Mammary epithelial cell (primary cell): ENCODE measurements at regions not wholly inside any gene's neighbourhood (a gene's known extent, or its start where the extent isn't known, plus 50 kb on each side); places are given as distances from the start of the nearest gene placed in this dataset.

Source experiments
- CTCF ChIP-seq, 2 donors: IDR thresholded peaks in 1 of 2; conservative IDR thresholded peaks in 1 of 2; 2 replicates each; pipeline ENCODE4 v1.5.1; 2011 to 2012; ENCODE audit warnings: inconsistent platforms in 2 of 2, low read length in 2 of 2, mild to moderate bottlenecking in 2 of 2, control low read depth in 1 of 2, low read depth in 1 of 2; ENCODE audit not compliant: insufficient read depth in 1 of 2; ENCODE audit errors: extremely low read depth in 1 of 2
- EZH2 ChIP-seq: IDR thresholded peaks from 2 replicates; pipeline ENCODE4 v1.6.1; 2012; ENCODE audit warnings: low read length, inconsistent platforms, borderline replicate concordance

- TF ChIP-seq EZH2 (no peak), CTCF (conservative IDR thresholded peaks at IDR 0.05 in 1 of 2, IDR thresholded peaks at IDR 0.05 in 1 of 2; ENCODE audit: extremely low read depth in 1 of 2, insufficient read depth in 1 of 2, low read depth in 1 of 2, low read length in 2 of 2) (no peak)
Observed at GRCh38 chr5:87127956-87128687, 139.6 kb upstream of the RASA1 start.
